HCT116 (cell line): ENCODE measurements at regions not wholly inside any gene's neighbourhood (a gene's known extent, or its start where the extent isn't known, plus 50 kb on each side); places are given as distances from the start of the nearest gene placed in this dataset.

Experiments used
- ATAC-seq: fragments of 200-7000 bp; cut with Tn5 transposase; 2 replicates; pipeline ENCODE4 v1.9.1; 2020; ENCODE audit warnings: mild to moderate bottlenecking, moderate library complexity
- BruUV-seq: library from RNA; stranded (reverse); fragments of 400-500 nt; replicated peaks from 2 replicates; lab custom pipeline; 2021; lab: Mats Ljungman, UMichigan
- CTCF ChIA-PET: fragments of 300-600 bp; sonication (Branson Sonifier 250); formaldehyde crosslinking; loops from one replicate; lab custom pipeline; 2021; ENCODE audit warnings: antibody characterized with exemption; lab: Charles Lee
- POLR2A ChIA-PET: fragments of 300-600, 350-600 bp; sonication (Branson Sonifier 250); formaldehyde crosslinking; loops from one replicate; lab custom pipeline; 2021; ENCODE audit warnings: antibody characterized with exemption; lab: Charles Lee
- RAD21 ChIA-PET, 2 experiments: fragments of 300-600 bp; sonication (Branson Sonifier 250); formaldehyde crosslinking; loops; one replicate each; lab custom pipeline; 2023; ENCODE audit warnings: low total read pairs in 2 of 2; ENCODE audit not compliant: uncharacterized antibody in 2 of 2, unreplicated experiment in 2 of 2, low non-redundant PET in 1 of 2; lab: Charles Lee
- DNase-seq: peaks from one replicate; pipeline ENCODE4 v3.0.0-alpha.2; 2010; ENCODE audit warnings: low read depth, low spot score
- H2AFZ ChIP-seq: fragments of 200-600 bp; shearing (Covaris generic), sonication (generic); 2 replicates; pipeline ENCODE4 v1.6.1; 2017; ENCODE audit warnings: low read depth, mixed run types, mixed read lengths, antibody characterized with exemption, low read length; ENCODE audit not compliant: poor library complexity, severe bottlenecking
- H3K27ac ChIP-seq: 2 replicates; pipeline ENCODE4 v1.5.1; 2012; ENCODE audit warnings: low read depth, low read length
- H3K27me3 ChIP-seq: fragments of 200-600 bp; sonication (generic); 2 replicates; pipeline ENCODE4 v1.6.1; 2016; ENCODE audit warnings: mixed run types, low read length, mixed read lengths; ENCODE audit not compliant: insufficient read depth
- H3K36me3 ChIP-seq, 2 experiments: fragments of 200-500 bp in 1 of 2; fragments of 200-600 bp in 1 of 2; sonication (Bioruptor generic) in 1 of 2; sonication (generic) in 1 of 2; 2 replicates each; pipeline versions ENCODE4 v1.5.1 to v1.6.1; 2014 to 2016; ENCODE audit warnings: low read length in 2 of 2, inconsistent platforms in 1 of 2, mixed read lengths in 1 of 2, mixed run types in 1 of 2; ENCODE audit not compliant: insufficient read depth in 2 of 2, control insufficient read depth in 1 of 2
- H3K4me1 ChIP-seq, 2 experiments: fragments of 200-600 bp in 1 of 2; sonication (generic) in 1 of 2; 2 replicates each; pipeline versions ENCODE4 v1.5.1 to v1.6.1; 2012 to 2017; ENCODE audit warnings: low read length in 2 of 2, inconsistent platforms in 1 of 2, mild to moderate bottlenecking in 1 of 2, mixed read lengths in 1 of 2, mixed run types in 1 of 2, moderate library complexity in 1 of 2; ENCODE audit not compliant: insufficient read depth in 2 of 2, control insufficient read depth in 1 of 2
- H3K4me2 ChIP-seq: fragments of 200-600 bp; sonication (generic); 2 replicates; pipeline ENCODE4 v1.6.1; 2017; ENCODE audit warnings: mixed run types, low read length, mixed read lengths
- H3K4me3 ChIP-seq, 2 experiments: fragments of 200-600 bp in 1 of 2; sonication (generic) in 1 of 2; replicated peaks in 1 of 2; 2 replicates each; pipeline ENCODE4 v1.5.1; 2011 to 2016; ENCODE audit warnings: low read length in 2 of 2, control low read depth in 1 of 2, low read depth in 1 of 2, mild to moderate bottlenecking in 1 of 2, mixed read lengths in 1 of 2, mixed run types in 1 of 2
- H3K79me2 ChIP-seq: fragments of 200-600 bp; sonication (generic); 2 replicates; pipeline ENCODE4 v1.6.1; 2017; ENCODE audit warnings: mild to moderate bottlenecking, mixed run types, low read length, moderate library complexity, mixed read lengths; ENCODE audit not compliant: insufficient read depth
- H3K9ac ChIP-seq: fragments of 200-600 bp; sonication (generic); 2 replicates; pipeline ENCODE4 v1.6.1; 2016; ENCODE audit warnings: low read length, mixed read lengths
- H3K9me2 ChIP-seq: fragments of 200-600 bp; sonication (generic), shearing (Covaris generic); 2 replicates; pipeline ENCODE4 v1.6.1; 2017; ENCODE audit warnings: mixed run types, mild to moderate bottlenecking, moderate library complexity; ENCODE audit not compliant: insufficient read depth
- H3K9me3 ChIP-seq, 2 experiments: fragments of 200-500 bp in 1 of 2; fragments of 200-600 bp in 1 of 2; sonication (Bioruptor generic) in 1 of 2; sonication (generic) in 1 of 2; 2 replicates each; pipeline ENCODE4 v1.6.1; 2014 to 2017; ENCODE audit warnings: low read length in 2 of 2, mixed read lengths in 2 of 2, inconsistent platforms in 1 of 2, low read depth in 1 of 2, mild to moderate bottlenecking in 1 of 2, mixed run types in 1 of 2, moderate library complexity in 1 of 2; ENCODE audit not compliant: control insufficient read depth in 1 of 2, insufficient read depth in 1 of 2
- H4K20me1 ChIP-seq: fragments of 200-600 bp; sonication (generic), shearing (Covaris generic); 2 replicates; pipeline ENCODE4 v1.6.1; 2017; ENCODE audit warnings: mixed run types, mild to moderate bottlenecking, moderate library complexity; ENCODE audit not compliant: insufficient read depth
- ATF3 ChIP-seq: IDR thresholded peaks from 2 replicates; pipeline ENCODE4 v1.6.1; 2012
- CBX3 ChIP-seq: IDR thresholded peaks from 2 replicates; pipeline ENCODE4 v1.6.1; 2012; ENCODE audit warnings: low read depth
- ELF1 ChIP-seq: IDR thresholded peaks from 2 replicates; pipeline ENCODE4 v1.6.1; 2012; ENCODE audit warnings: low read depth, borderline replicate concordance
- FOSL1 ChIP-seq: IDR thresholded peaks from 2 replicates; pipeline ENCODE4 v1.6.1; 2012; ENCODE audit warnings: low read depth
- JUND ChIP-seq: IDR thresholded peaks from 2 replicates; pipeline ENCODE4 v1.6.1; 2012
- MAX ChIP-seq: IDR thresholded peaks from 2 replicates; pipeline ENCODE4 v1.6.1; 2012
- POLR2A ChIP-seq: IDR thresholded peaks from 2 replicates; pipeline ENCODE4 v1.7.0; 2011; ENCODE audit warnings: borderline replicate concordance; ENCODE audit not compliant: insufficient read depth, insufficient read length; ENCODE audit errors: extremely low read depth
- POLR2AphosphoS5 ChIP-seq: IDR thresholded peaks from 2 replicates; pipeline ENCODE4 v1.6.1; 2011; ENCODE audit warnings: mild to moderate bottlenecking, low read depth, low read length, moderate library complexity
- SP1 ChIP-seq: IDR thresholded peaks from 2 replicates; pipeline ENCODE4 v1.6.1; 2012; ENCODE audit warnings: low read depth
- SRF ChIP-seq: IDR thresholded peaks from 2 replicates; pipeline ENCODE4 v1.6.1; 2012; ENCODE audit warnings: low read depth
- TCF7L2 ChIP-seq: IDR thresholded peaks from 2 replicates; pipeline ENCODE4 v1.7.0; 2011; ENCODE audit warnings: borderline replicate concordance, inconsistent platforms; ENCODE audit not compliant: insufficient read depth, insufficient read length; ENCODE audit errors: extremely low read depth
- ZBTB33 ChIP-seq: IDR thresholded peaks from 2 replicates; pipeline ENCODE4 v1.6.1; 2011; ENCODE audit warnings: mild to moderate bottlenecking, low read length, moderate library complexity; ENCODE audit not compliant: insufficient replicate concordance; ENCODE audit errors: extremely low read depth
- ZNF274 ChIP-seq: fragments of 200-500 bp; sonication (Bioruptor generic); IDR thresholded peaks from 2 replicates; pipeline ENCODE4 v1.6.1; 2014; ENCODE audit warnings: mild to moderate bottlenecking, low read depth, low read length, inconsistent platforms
- intact Hi-C: fragments of 100-400 bp; cut with micrococcal nuclease; formaldehyde crosslinking; loops from 2 replicates; pipeline ENCODE4 v1.10.0; 2022

- POLR2A ChIA-PET = no interaction called here
- intact Hi-C loops = no loop called here
- H3K9me3 ChIP-seq = no peaks in the 10 kb centered on the region
- no peak overlapping the region for H2AFZ ChIP-seq
- ATAC-seq (no peak), DNase-seq (no peak)
- no peaks in the 10 kb centered on the region for H3K36me3 ChIP-seq
- no peak for TF ChIP-seq ZBTB33
- no peak for TF ChIP-seq FOSL1
- no peak for TF ChIP-seq TCF7L2
- no peak for TF ChIP-seq MAX
- no peak for TF ChIP-seq CBX3
- no peak for TF ChIP-seq ATF3
- TF ChIP-seq POLR2AphosphoS5 = no peak
- no peak for TF ChIP-seq ELF1
- TF ChIP-seq JUND = no peak
- TF ChIP-seq SP1 = no peak
- no peak for TF ChIP-seq ZNF274
- TF ChIP-seq SRF = no peak
- TF ChIP-seq POLR2A = no peak
- RAD21 ChIA-PET = no interaction called here
- H3K9ac ChIP-seq = no peak overlapping the region
- no peaks in the 10 kb centered on the region for H4K20me1 ChIP-seq
- no peaks in the 10 kb centered on the region for H3K9me2 ChIP-seq
- no peak overlapping the region for H3K27ac ChIP-seq
- BruUV-seq = no TSS peak
- H3K79me2 ChIP-seq = no peaks in the 10 kb centered on the region
- H3K4me2 ChIP-seq = no peak overlapping the region
- CTCF ChIA-PET = no interaction called here
- H3K27me3 ChIP-seq = no peaks in the 10 kb centered on the region
- peaks cover 0 to 30% of the 10 kb centered on the region in 2 experiments; a peak in 2 of 4 replicates for H3K4me1 ChIP-seq
- H3K4me3 ChIP-seq = no peak overlapping the region
These were observed 66.5 kb upstream of the NPAS2 start for GRCh38 chr2:100753444-100753843.
